ENCODE measurements at regions not wholly inside any gene's neighbourhood (a gene's known extent, or its start where the extent isn't known, plus 50 kb on each side); places are given as distances from the start of the nearest gene placed in this dataset.
"Not testable (repeated sequence)": the region's sequence is repeated elsewhere in the genome, so short reads cannot be mapped to it uniquely, and the experiment has no call there.

- not testable (repeated sequence) for TF ChIP-seq CTCF, POLR2A (IDR thresholded peaks at IDR 0.05)
These were observed 78.0 kb upstream of the ADGRL1 start for GRCh38 chr19:14283813-14284520.
